ENCODE measurements at regions not wholly inside any gene's neighbourhood (a gene's known extent, or its start where the extent isn't known, plus 50 kb on each side); places are given as distances from the start of the nearest gene placed in this dataset.
A peak's percentile ranks its signal among the peaks of the same experiment; 100 is the strongest.

- TF ChIP-seq EZH2phosphoT487 (IDR thresholded peaks at IDR 0.05; ENCODE audit: borderline replicate concordance, low read depth, low read length) (no peak), CTCF (conservative IDR thresholded peaks at IDR 0.05; ENCODE audit: low read length) (peak; percentile 91)
Observed at GRCh38 chr19:34096020-34096915, 76.0 kb upstream of the LSM14A start.

Measured in OCI-LY7 (cell line).